Esophagus muscularis mucosa (tissue), 4 donors: ENCODE measurements at regions not wholly inside any gene's neighbourhood (a gene's known extent, or its start where the extent isn't known, plus 50 kb on each side); places are given as distances from the start of the nearest gene placed in this dataset.
"Not testable (repeated sequence)": the region's sequence is repeated elsewhere in the genome, so short reads cannot be mapped to it uniquely, and the experiment has no call there.

ENCODE experiments used
- EP300 ChIP-seq: sonication (generic); formaldehyde crosslinking; IDR thresholded peaks from one replicate; pipeline ENCODE4 v1.6.1; 2017; ENCODE audit warnings: antibody characterized with exemption
- POLR2A ChIP-seq: fragments of 450-650 bp; IDR thresholded peaks from one replicate; pipeline ENCODE4 v1.6.1; 2017; ENCODE audit warnings: antibody characterized with exemption, moderate library complexity, mild to moderate bottlenecking, low read depth
- TF ChIP-seq, protein P1 (sequence below), 3 experiments: fragments of 200-600 bp in 2 of 3; fragments of 450-650 bp in 1 of 3; sonication (generic) in 2 of 3; IDR thresholded peaks; one replicate each; pipeline ENCODE4 v1.5.1; 2017 to 2019; ENCODE audit warnings: antibody characterized with exemption in 3 of 3, mild to moderate bottlenecking in 2 of 3, moderate library complexity in 1 of 3

DNA sequence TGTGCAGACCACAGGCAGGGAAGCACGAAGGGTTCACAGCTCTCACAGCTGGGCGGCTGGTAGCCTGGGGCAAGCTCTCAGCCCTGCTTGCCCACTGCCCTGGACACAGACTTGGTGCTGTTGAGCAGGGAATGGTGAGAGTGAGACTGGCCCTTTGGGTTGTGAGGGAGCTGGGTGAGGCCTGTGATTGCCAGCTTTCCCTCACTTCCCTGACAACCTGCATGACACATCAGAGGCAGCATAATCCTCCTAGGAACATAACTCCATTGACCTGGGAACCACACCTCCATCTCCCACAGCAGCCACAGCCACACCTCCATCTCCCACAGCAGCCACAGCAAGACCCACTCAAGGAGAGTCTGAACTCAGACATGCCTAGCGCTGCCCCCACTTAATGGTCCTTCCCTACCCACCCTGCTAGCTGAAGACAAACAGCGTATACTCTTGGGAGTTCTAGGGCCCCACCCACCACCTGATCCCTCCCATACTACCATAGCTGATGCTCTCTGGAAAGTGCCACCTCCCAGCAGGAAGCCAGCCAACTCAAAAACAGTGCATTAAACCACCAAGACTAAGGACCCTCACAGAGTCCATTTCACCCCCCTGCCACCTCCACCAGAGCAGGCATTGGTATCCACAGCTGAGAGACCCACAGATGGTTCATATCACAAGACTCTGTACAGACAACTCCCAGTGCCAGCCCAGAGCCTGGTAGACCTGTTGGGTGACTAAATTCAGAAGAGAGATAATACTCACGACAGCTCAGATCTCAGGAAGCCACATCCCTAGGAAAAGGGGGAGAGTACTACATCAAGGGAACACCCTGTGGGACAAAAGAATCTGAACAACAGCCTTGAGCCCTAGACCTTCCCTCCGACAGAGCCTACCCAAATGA, 60.2 kb upstream of the PRSS3 start:
- TF ChIP-seq, protein P1, sequence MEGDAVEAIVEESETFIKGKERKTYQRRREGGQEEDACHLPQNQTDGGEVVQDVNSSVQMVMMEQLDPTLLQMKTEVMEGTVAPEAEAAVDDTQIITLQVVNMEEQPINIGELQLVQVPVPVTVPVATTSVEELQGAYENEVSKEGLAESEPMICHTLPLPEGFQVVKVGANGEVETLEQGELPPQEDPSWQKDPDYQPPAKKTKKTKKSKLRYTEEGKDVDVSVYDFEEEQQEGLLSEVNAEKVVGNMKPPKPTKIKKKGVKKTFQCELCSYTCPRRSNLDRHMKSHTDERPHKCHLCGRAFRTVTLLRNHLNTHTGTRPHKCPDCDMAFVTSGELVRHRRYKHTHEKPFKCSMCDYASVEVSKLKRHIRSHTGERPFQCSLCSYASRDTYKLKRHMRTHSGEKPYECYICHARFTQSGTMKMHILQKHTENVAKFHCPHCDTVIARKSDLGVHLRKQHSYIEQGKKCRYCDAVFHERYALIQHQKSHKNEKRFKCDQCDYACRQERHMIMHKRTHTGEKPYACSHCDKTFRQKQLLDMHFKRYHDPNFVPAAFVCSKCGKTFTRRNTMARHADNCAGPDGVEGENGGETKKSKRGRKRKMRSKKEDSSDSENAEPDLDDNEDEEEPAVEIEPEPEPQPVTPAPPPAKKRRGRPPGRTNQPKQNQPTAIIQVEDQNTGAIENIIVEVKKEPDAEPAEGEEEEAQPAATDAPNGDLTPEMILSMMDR (IDR thresholded peaks at IDR 0.05), result not testable (repeated sequence)
- TF ChIP-seq POLR2A, EP300: not testable (repeated sequence)
